ENCODE measurements at regions not wholly inside any gene's neighbourhood (a gene's known extent, or its start where the extent isn't known, plus 50 kb on each side); places are given as distances from the start of the nearest gene placed in this dataset.
"Not testable (repeated sequence)": the region's sequence is repeated elsewhere in the genome, so short reads cannot be mapped to it uniquely, and the experiment has no call there.

- no peak for DNase-seq (ENCODE audit: low spot score)
Measured at GRCh38 chr2:120498576-120499394, 152.8 kb downstream of the INHBB start.

GRCh38 chr2:120499784-120500495 lies 154.0 kb downstream of the INHBB start:
- DNase-seq (ENCODE audit: low spot score) = no peak

- DNase-seq (ENCODE audit: low spot score) = no peak
Measured at GRCh38 chr2:120501591-120501990, 155.7 kb downstream of the INHBB start.

- no peak for DNase-seq (ENCODE audit: low spot score)
Measured at GRCh38 chr2:120502357-120502756, 156.4 kb downstream of the INHBB start.

GRCh38 chr2:120502761-120503160 lies 156.8 kb downstream of the INHBB start:
- no peak for DNase-seq (ENCODE audit: low spot score)

- no peak for DNase-seq (ENCODE audit: low spot score)
Measured at GRCh38 chr2:120503206-120503792, 157.4 kb downstream of the INHBB start.

GRCh38 chr2:120503793-120504571 lies 158.0 kb downstream of the INHBB start:
- DNase-seq (ENCODE audit: low spot score) = peak; percentile 44

- DNase-seq (ENCODE audit: low spot score) = no peak
Measured at GRCh38 chr2:120504936-120505705, 159.2 kb downstream of the INHBB start.

- no peak for DNase-seq (ENCODE audit: low spot score)
Measured at GRCh38 chr2:120508567-120509041, 162.7 kb downstream of the INHBB start.

GRCh38 chr2:120509213-120509815 lies 163.4 kb downstream of the INHBB start:
- no peak for DNase-seq (ENCODE audit: low spot score)

- DNase-seq (ENCODE audit: low spot score) = no peak
Measured at GRCh38 chr2:120509991-120510735, 164.2 kb downstream of the INHBB start.

GRCh38 chr2:120510751-120511395 lies 164.9 kb downstream of the INHBB start:
- DNase-seq (ENCODE audit: low spot score) = no peak

- no peak for DNase-seq (ENCODE audit: low spot score)
Measured at GRCh38 chr2:120511536-120511935, 165.6 kb downstream of the INHBB start.

GRCh38 chr2:120511947-120512710 lies 166.2 kb downstream of the INHBB start:
- DNase-seq (ENCODE audit: low spot score) = no peak

- DNase-seq (ENCODE audit: low spot score) = no peak
Measured at GRCh38 chr2:120513776-120514357, 167.9 kb downstream of the INHBB start.

- DNase-seq (ENCODE audit: low spot score) = no peak
Measured at GRCh38 chr2:120514521-120514920, 168.6 kb downstream of the INHBB start.

GRCh38 chr2:120515066-120515758 lies 169.3 kb downstream of the INHBB start:
- not testable (repeated sequence) for DNase-seq (ENCODE audit: low spot score)

All from hepatic stellate cell (primary cell).